Stimulated activated naive CD4-positive, alpha-beta T cell treated with Interleukin-2 at 50 U/mL for 16 hours (primary cell): ENCODE measurements at regions not wholly inside any gene's neighbourhood (a gene's known extent, or its start where the extent isn't known, plus 50 kb on each side); places are given as distances from the start of the nearest gene placed in this dataset.

Experiments used
- DNase-seq: peaks from one replicate; lab custom pipeline; 2025; lab: John Stamatoyannopoulos, UW

DNA sequence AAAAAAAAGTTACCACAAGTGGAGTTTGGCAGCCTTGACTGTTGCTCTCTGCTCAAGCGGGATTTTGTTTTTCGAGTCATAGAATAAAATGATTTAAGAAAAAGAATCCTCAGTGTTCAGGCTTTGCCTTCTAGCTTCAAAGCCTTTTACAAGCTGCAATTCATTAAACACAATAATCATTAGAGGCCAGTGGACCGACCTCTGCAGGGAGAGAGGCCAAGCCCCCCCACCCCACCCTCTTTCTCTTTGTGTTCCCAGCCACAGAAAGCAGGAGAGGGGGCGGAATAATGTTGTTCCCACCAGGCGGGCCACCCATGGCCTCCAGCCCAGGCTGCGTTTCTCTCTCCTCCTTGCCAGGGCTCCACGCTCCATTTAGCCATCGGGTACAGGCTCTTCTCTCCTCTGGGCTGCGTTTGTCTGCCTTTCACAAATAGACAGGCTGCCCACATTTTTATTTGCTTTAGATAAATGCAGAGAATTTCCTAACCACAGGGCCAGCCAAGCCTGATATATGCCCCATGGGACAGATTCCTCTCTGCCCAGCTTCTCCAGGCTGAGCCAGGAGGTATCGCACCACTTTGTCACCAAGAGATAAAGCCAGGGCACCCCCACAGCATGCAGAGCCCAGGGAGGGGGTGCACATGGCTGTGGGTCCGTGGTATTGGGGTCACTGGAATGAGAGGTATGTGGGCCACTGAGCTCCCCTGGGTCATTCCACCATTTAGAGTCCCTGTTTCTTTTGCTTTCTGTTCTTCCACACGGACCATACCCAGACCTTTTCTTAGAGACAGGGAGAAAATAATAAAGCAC lies 318.8 kb downstream of the PIK3R1 start:
- no peak for DNase-seq

DNA sequence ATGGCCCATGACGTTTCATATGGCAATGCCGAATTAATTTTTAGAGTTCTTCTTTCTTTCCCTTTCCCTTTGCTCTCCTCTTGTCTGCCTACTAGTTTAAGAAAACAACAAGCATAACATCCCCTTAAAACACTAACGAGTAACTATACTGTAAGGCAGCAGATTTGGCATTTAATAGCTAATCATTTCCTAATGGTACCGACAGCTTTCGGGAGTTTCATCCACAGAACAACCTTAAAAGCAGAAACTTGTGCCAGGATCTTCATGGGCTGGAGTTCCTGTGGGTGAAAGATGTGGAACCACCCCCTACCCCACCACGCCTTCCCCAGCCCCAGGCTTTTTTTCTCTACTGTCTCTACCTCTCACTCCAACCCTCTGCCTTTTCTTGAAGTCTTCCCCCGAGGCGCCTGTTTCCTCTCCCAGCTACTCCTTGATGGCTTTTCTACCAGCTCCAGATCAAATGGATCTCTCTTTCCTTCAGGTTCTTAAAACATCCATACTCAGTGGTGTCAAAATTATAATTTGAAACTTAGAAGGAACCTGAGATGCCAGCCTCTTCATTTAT lies 319.5 kb downstream of the PIK3R1 start:
- DNase-seq: no peak

DNA sequence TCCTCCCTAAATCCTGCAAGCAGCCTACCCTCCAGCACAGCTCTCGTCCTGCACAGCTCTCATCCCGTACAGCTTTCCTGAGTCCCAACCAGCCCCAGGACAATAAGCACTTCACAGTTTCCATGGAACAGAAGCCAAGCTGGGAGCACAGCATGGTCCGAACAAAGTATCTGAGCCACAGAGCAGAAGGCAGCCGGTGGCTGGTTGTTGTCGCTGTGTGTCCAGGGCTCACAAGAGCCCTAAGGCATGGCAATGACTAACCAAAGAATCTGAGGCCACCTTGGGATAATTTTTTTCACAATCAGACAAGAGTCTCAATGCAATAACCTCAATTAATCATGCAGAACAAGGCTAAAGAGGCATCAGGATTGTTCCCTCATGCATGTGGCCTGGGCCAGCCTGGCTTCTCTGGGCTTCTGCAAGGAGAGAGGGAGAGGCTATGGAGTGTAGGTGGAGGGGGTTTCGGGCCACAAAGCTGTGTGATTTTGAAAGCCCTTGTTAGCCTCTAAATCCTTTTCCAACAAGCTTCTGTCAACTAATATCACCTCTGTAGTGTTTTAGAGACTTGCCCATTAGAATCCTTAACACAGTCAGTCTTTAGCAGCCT lies 323.4 kb downstream of the PIK3R1 start:
- no peak for DNase-seq

DNA sequence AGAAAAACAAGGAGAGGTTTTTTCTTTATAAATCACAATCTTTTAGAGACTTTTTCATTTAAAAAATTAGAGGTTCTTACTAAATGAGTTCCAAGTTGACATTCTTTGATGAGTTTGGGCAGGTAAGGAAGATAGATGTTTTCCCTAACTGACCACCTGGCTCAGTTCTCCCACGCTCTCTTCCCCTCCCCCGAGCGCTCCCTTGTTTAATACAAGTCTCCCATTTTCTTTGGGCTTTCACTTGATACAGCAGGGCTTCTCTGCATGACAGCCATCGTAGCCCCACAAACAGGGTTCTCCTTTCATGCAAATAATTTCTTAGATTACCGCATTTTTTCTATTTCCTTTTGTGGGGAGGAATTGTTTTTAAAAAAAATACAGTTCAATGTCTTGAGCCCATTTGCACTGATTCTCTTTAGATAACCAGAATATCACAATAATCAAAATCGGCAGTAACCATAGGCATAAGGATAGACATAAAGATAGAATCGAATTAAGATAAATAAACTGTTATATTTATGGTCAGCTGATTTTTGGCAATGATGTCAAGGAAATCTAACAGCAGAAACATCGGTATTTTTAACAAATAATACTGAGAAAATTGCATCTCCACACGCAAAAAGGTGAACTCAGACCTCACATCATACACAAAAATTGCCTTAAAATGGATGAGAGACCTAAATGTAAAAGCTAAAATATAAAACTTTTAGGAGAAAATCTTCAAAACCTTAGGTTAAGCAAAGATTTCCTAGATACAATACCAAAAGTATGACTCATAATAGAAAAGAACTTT lies 325.4 kb downstream of the PIK3R1 start:
- DNase-seq: no peak

DNA sequence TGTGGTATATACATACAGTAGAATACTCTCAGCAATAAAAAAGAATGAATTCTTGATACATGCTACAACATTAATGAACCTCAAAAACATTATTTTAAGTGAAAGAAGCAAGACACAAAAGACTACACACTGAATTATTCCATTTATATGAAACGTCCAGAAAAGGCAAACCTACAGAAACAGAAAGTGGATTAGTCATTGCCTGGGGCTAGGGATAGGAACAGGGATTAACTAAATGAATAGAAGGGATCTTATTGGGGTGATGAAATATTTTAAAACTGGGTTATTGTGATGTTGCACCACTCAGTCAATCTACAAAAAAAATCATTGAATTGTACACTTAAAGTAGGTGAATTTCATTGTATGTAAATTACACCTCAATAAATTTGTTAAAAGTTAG lies 326.7 kb downstream of the PIK3R1 start:
- no peak for DNase-seq

DNA sequence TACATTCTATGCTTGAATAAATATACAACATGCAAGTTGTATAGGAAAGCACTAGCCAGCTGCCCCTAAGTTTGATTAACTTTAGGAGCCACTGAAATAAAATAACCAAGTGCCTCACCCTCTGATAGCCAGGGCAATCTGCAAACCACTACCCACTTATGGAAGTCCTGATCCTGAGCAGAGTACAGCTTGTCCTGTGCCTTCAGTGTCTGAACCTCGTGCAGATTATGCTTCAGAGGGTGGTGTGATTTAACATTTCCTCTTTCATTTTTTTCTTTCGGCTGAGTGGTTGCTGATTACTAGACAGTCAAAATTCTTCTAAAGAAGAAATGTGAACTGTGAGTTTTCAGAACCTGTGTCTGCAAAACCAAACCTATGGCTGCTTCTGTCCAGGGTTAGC lies 327.7 kb downstream of the PIK3R1 start:
- DNase-seq: no peak

DNA sequence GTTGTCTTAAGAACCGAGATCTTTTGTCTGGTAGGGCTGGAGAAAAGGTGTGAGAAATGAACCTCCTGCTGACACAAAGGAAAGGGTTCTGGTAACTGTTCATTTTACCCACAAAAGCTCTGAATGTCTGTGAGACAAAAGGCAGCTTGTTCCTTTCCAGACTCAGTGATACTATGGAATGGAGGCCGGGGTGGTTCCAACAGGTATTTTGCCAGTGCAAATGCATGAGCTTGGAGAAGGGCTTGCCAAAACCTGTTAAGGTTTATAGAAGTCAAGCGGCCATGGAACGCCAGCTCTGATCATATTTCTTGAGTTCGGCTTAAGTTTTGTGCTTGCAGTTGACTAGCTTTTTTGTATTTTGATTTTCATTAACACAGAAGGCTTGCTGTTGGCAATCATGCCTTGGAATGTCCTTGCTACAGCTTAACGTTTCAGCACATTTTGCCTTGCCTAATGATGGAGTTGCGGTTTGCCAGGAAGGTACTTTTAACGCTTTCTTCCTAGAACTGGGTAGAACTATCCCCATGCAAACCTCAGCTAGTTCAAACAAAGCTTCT lies 328.6 kb downstream of the PIK3R1 start:
- DNase-seq: no peak

DNA sequence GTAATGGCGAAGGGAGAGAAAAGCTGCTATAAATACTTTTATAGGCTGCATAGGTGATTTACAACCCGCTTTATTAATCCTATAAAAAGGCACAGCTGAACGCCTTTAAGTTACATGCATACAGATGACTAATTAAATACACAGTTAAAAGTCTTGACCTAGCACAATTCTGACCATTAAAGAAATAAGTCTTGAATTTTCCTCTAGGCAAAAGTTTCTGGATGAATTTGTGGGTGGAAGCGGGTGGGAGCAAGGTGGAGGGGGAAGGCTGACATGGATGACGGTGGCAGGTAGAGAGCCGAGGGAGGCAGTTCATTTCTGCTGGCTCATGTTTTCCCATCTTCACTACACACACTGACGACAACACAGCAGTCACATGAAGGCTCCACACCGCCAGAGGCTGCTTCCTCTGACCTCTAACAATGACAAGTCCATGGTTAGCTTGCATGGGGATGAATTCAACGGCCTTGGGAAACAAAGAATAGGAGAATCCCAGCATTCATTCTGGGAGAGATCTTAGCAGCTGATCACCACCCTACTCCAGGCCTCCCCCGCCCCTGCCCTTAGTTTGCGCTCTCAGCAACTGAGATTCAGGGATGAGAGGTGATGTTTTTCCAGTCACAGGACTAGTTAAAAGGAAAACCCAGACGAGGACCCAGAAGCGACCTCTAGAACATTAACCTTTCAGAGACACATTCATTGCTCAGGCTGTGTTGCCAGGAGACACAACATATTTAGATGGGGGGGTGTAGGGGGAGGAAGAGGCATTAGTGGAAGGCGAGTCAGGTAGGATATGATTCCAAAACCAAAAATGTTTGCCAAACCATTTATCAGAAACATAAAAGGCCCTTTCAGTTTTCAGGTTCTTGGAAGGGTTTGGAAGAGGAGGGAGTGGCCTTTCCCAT lies 329.3 kb downstream of the PIK3R1 start:
- no peak for DNase-seq

DNA sequence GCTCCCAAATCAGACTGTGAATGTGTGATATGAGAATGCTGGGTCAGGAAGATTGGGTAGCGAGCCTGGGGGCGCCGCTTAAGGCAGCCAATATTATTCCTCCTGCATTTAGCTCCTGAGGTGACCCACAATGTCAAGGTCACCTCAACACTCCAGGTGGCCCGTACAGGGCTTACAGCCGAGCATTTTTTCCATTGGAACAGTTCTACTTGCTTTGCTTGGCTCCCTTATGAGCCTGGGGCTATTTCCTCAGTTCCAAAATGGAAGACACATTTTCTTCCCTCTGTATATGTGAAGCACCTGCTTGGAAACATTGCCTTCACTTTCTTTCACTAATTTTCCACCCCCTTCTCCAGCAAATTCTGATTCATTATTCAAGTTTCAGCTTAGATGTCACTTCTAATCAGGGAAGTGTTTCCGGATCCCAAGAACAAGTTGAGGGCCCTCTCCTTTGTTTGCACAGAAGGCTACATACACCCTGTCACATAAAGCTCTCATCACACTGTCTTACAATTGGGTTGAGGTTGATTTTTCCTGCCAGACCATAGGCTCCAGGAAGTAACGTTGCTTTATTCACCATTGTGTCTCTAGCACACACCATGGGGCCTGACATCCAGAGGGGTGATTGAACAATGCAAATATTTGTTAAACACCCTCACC lies 330.2 kb downstream of the PIK3R1 start:
- no peak for DNase-seq

DNA sequence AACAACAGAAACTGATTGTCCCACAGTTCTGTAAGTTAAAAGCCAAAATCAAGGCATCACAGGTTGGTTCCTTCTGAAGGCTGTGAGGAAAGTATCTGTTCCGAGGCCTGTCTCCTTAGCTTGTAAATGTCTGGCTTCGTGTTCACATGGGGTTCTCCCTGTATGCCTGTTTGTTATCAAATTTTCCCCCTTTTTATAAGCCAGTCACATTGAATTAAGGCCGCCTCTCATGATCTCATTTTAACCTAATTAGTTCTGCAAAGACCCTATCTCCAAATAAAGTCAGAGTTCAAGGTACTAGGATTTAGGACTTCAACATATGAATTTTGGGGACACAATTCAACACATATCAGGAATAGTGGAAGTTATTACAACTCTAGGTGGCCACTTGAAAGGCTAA lies 331.5 kb downstream of the PIK3R1 start:
- DNase-seq: no peak

DNA sequence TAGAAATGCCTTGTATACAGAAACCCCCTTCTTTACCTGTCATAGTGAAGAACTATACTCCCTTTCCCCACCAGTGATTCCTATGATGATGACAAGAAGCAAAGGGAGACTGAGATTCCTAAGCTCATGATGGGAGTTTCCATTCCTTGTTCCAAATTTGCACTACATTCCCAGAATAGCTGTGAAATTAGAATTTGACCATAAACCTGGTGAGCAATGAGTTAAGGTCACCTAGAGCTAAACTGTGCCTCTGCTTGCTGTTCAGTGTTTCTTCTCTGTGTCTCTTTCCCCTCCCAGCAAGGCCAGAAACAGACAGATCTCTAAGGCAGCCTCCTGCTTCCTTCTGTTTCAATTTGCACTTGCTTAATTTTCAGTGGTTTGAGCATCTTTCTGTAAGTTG lies 332.1 kb downstream of the PIK3R1 start:
- no peak for DNase-seq

DNA sequence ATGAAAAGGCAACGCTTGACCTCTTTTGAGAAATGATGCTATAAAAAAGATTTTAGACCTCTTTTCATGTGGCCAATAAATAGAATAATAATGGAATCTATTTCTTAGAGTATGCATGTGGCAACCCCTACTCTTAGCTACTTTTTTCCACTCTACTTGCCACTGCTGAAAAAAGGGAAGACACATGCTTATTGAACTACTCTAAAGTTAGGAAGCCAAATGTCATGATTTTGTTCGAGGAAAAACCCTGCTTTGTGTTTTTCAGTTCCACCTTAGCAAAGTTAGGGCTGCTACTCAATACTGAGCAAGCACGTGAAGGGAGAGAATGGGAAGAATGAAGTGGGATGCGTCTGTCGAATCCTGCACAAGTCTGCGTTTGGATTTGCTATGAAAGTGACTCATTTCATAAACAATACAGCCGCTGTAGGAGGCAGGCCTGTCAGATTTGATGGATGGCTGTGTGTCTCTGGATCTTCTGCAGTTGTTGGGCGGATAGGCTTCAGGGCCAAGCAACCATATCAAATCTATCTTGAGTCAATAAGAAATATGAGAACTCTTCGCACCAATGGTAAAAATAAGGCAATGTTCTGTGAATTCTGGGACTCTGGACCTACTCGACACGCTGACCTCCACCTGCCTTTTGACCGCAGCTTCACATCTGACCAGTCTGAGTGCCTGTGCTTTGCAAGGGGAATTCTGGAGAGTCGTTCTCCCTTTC lies 333.6 kb downstream of the PIK3R1 start:
- DNase-seq: no peak

DNA sequence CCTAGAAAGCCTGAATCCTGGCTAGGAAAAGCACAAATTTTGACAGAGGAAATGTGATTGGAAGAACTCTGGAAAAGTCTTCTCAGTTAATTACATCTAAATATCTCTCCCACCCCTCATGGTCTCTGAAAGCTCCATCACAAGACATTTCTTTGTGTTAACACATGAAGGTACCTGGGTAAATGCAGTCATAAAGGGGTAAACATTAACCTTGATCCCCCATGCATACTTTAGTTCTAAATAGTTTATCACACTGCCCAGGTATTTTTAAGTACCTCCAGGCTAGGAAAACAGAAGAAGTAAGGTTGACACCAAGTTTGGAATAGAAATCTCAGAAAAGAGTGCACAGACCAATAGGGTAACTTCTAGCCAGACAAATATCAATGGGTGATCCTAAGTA lies 334.5 kb downstream of the PIK3R1 start:
- DNase-seq: no peak

DNA sequence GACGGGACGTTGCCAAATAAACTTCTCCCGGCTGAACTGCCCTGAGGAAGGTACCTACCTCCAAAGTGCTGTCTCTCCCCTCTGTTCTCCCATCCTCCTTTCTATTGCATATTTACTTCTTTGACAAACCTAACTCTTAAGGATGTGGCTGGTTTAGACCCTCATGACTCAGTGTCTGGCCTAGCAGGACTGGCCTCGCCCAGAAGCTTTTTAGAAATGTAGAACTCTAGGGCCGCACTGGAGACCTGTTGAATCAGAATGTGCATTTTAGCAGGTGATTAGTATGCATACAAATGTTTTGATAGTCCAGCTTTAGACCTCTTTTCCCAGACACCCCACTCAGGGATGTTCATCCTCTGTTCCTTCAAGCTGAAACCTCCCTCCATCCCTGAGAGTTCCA lies 335.9 kb downstream of the PIK3R1 start:
- DNase-seq: no peak

DNA sequence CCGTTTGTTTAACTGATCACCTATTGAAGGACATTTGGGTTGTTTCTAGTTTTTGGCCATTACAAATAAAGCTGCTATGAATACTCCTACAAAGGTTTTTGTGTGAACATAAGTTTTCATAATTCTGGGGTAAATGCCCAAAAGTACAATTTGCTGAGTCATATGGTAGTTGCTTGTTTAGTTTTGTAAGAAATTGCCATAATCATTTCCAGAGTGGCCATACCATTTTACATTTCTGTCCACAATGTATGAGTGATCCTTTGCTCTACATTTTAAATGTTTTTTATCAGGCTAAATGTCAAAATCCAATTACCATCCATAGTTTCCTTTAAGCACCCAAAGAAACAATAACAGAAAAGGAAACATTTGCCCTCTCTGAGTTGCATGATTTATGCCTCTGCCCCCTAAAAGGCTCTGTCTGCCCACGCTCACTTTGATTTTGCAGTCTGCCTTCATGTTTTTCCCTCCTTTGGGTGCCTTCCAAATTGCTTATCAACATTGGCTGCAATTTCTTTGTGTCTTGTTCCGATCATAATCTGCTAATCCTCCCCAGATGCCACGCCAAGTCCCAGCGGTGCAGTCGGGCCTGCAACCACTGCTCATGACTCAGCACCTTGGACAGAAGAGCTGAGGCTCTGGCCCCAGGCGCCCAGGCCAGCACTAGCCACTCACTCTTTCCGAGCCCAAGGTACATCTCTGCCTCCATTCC lies 339.2 kb downstream of the PIK3R1 start:
- DNase-seq: no peak

DNA sequence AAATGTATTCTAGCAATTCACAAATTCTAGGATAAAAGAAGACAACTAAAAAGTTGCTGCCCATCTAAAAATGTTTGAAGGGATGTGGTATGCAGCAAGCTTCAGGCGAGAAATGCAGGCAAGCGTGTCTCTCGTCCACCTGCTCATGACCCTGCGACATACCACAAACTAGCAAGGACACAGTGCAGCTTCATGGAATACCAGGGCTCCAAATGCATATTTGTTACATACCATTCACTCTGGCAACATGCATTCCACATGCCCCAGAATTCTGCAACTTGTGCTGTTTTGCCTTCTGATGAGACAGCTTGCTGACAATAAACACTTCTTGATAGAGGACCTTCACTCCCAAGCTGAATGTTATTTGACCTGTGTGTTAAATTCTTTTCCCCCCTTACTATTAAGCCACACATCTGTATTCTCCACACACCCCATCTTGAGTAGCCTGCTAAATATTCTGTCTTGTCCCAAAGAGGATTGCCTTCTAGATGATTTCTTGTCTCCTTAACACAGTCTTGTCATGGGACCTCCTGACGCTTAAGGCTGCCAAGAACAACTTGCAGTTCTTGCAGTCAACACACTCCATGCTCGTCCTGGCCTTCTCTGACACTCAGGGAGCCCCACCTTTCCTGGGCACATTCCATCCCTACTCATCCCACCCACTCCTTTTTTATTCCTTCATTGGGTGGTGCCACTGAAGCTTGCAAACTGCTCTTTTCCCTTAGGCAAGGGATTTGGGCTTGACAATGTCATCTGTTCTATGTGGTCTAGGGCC lies 340.5 kb downstream of the PIK3R1 start:
- DNase-seq: no peak

DNA sequence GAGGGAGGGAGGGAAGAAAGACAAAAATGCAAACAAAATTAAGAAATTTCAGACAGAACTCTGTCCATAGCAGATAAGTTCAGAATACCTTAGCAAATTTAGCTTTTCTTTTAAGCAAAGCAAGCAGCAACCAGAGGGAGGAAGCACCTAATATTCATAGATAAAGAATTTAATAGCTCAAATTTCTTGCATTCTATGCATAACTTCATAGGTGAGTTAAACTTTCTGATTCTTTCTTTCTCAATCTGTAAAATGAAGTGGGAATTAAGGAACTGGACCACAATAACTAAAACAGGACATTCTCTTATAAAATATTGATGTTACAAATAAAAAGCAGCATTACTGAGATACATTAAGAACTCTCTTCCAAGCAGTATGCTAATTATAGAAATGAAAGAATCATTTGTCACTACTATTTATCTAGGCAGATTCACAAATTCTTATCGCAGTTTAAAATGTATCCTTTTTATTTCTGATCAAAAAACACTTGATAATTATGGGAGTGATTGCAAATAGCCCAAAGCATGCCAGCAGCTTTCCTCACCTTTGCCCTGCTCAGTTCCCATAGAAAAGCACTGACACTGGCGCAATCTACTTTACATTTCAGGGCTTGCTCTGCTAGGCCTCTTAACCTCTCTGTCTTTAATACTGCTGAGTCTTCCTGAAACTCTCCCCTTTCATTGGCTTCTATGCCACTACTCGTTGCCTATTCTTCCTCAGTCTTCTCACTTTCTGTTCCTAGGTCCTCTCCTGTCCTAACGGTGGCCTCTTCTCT lies 341.8 kb downstream of the PIK3R1 start:
- DNase-seq: no peak

DNA sequence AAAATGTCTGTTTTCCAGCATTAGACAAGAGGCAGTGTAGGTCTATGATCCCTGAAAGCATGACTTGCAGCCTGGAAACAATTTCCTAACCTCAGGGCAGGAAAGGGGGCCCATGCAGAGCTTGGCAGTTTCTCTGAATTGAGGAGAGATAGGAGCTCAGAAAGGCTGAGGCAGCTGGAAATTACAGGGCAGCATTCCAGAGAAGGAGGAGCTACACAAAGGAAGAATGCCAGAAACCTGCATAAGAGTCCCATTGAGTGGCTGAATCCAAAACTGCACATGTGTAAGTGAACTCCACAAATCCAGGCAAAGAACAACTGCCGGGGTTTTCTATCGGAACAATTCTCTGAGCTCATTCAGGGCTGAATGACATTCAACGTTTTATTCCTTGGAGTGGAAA lies 346.8 kb downstream of the PIK3R1 start:
- no peak for DNase-seq
